GM12864 (cell line): ENCODE measurements at regions not wholly inside any gene's neighbourhood (a gene's known extent, or its start where the extent isn't known, plus 50 kb on each side); places are given as distances from the start of the nearest gene placed in this dataset.
A peak's percentile ranks its signal among the peaks of the same experiment; 100 is the strongest.

Source experiments
- DNase-seq: peaks from one replicate; pipeline ENCODE4 v3.0.0-alpha.2; 2011; ENCODE audit warnings: low read depth
- H3K4me3 ChIP-seq: 2 replicates; pipeline ENCODE4 v1.5.1; 2011; ENCODE audit warnings: mild to moderate bottlenecking, low read depth, low read length, control low read depth
- TF ChIP-seq, protein P1 (sequence below): IDR thresholded peaks from 2 replicates; pipeline ENCODE4 v1.5.1; 2011; ENCODE audit warnings: low read depth, mild to moderate bottlenecking, moderate library complexity, low read length, control low read depth, inconsistent platforms; ENCODE audit errors: missing control alignments

GRCh38 chr12:125533434-125534029 lies 468.3 kb downstream of the AACS start:
- TF ChIP-seq, protein P1, sequence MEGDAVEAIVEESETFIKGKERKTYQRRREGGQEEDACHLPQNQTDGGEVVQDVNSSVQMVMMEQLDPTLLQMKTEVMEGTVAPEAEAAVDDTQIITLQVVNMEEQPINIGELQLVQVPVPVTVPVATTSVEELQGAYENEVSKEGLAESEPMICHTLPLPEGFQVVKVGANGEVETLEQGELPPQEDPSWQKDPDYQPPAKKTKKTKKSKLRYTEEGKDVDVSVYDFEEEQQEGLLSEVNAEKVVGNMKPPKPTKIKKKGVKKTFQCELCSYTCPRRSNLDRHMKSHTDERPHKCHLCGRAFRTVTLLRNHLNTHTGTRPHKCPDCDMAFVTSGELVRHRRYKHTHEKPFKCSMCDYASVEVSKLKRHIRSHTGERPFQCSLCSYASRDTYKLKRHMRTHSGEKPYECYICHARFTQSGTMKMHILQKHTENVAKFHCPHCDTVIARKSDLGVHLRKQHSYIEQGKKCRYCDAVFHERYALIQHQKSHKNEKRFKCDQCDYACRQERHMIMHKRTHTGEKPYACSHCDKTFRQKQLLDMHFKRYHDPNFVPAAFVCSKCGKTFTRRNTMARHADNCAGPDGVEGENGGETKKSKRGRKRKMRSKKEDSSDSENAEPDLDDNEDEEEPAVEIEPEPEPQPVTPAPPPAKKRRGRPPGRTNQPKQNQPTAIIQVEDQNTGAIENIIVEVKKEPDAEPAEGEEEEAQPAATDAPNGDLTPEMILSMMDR, result peak; percentile 83
- no peak for DNase-seq
- no peak overlapping the region for H3K4me3 ChIP-seq

DNA sequence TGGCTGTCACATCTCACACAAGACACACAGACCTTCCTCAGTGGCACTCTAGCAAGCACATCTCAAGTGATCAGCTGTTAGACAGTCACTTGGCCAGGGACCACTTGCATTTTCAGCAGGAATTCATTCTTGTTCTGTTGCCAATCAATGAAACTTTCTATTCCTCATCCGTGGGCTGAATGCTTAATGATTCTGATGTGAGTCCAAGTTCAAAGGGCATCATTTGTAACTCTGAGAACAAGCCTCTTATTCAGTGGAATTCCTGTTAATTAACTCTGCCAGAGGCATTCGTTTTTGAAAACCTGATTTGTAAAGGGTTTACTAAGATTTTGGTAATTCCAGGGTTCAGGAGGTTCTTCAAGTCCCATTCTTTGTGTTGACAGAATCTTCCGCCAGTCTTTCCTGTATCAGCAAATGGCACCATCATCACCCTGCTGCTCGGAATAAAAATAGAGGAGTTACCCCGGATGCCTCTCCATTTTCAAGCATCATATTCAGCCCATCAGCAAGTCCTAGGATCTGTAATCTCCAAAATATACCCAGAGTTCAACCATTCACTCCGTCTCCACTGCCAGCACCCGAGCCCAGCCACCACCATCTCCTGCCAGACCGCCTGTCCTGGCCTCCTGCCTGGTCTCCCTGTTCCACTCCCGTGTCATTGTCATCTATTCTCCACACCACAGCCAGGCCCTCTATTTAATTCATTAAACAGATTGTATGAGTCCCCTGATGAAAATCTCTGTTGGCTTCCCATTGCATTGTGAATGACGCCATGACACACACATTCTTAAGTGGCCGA lies 473.4 kb downstream of the AACS start:
- DNase-seq, result no peak
- H3K4me3 ChIP-seq, result no peak overlapping the region
- TF ChIP-seq, protein P1, result no peak

- no peak overlapping the region for H3K4me3 ChIP-seq
- TF ChIP-seq, protein P1, result no peak
- no peak for DNase-seq
Measured at GRCh38 chr12:125540580-125541204, 475.5 kb downstream of the AACS start.

DNA sequence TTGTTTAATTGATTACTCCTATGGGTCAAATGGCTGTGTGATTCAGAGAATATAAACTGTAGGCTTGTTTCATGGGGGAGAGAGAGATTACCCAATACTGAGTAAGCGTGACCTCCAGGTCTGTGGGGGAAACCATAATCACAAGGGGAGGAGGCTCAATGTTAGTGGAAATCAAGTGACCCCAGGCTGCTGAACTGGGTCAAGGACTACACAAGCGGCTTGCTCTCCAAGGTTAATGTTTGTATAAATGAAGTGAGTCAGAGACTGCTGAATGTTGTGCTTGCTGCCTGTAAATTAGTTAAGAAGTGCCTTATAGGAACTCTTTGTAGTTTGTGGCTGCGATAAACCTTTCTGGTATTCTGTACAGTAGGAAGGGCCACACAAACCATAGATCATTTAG lies 479.7 kb downstream of the AACS start:
- no peak overlapping the region for H3K4me3 ChIP-seq
- TF ChIP-seq, protein P1, result no peak
- no peak for DNase-seq

DNA sequence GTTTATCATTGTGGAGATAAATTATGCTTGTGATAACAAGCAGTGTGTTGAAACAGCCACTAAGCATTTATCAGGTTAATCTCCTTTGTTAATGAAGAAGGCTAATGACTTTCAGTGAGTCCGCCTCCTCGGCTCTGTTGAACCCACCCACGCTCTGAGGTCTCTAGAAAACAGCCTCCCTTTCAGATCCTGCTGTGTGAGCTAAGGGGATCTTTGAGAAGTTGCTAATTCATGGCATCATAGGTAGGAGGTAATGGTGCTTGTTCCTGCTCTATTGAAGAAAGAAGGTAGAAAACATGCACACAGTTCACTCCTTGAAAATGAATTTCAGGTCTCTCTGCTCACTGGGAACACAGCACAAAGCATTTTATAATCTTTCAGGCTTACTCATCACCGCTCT lies 483.9 kb downstream of the AACS start:
- TF ChIP-seq, protein P1, result no peak
- H3K4me3 ChIP-seq, result no peak overlapping the region
- DNase-seq, result no peak

GRCh38 chr12:125549836-125550235 lies 484.6 kb downstream of the AACS start:
- TF ChIP-seq, protein P1, result peak; percentile 89
- DNase-seq, result no peak
- no peak overlapping the region for H3K4me3 ChIP-seq
